GM10266 (cell line): ENCODE measurements at regions not wholly inside any gene's neighbourhood (a gene's known extent, or its start where the extent isn't known, plus 50 kb on each side); places are given as distances from the start of the nearest gene placed in this dataset.

ENCODE experiments used
- DNase-seq: peaks from one replicate; pipeline ENCODE4 v3.0.0; 2012; ENCODE audit errors: extremely low spot score
- TF ChIP-seq, protein P1 (sequence below): IDR thresholded peaks from 2 replicates; pipeline ENCODE4 v1.5.1; 2012; ENCODE audit warnings: mild to moderate bottlenecking, low read depth; ENCODE audit not compliant: control insufficient read depth, insufficient read depth; ENCODE audit errors: missing control alignments

DNA sequence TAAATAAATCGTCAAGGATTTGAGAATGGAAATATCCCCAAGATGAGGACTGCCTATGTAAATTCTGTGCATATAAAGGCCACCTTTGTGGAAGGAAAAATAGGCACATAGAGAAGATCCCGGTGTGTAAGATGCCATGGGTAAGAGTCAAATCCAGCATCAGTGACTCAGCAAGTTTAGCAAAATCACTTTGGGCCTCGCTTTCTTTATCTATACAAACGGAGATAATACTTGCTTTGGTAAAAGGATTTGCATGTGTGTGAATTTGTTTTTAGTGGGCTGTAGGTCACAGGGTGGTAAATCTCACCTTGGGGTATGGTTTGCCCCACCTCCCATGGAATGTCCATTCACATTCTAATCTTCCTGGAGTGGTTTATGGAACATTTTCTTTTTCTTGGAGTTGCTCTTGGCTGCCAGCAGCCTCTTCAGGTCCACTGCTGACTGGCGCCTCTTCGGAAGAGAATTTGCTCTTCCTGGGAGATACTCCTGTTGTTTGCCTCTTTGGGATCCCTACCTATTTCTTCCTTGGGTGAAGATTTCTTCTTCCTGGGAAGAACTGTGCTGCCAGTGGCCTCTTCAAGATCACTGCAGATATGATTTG is 587.6 kb downstream of the CDH11 start:
- TF ChIP-seq, protein P1, sequence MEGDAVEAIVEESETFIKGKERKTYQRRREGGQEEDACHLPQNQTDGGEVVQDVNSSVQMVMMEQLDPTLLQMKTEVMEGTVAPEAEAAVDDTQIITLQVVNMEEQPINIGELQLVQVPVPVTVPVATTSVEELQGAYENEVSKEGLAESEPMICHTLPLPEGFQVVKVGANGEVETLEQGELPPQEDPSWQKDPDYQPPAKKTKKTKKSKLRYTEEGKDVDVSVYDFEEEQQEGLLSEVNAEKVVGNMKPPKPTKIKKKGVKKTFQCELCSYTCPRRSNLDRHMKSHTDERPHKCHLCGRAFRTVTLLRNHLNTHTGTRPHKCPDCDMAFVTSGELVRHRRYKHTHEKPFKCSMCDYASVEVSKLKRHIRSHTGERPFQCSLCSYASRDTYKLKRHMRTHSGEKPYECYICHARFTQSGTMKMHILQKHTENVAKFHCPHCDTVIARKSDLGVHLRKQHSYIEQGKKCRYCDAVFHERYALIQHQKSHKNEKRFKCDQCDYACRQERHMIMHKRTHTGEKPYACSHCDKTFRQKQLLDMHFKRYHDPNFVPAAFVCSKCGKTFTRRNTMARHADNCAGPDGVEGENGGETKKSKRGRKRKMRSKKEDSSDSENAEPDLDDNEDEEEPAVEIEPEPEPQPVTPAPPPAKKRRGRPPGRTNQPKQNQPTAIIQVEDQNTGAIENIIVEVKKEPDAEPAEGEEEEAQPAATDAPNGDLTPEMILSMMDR: no peak
- no peak for DNase-seq

DNA sequence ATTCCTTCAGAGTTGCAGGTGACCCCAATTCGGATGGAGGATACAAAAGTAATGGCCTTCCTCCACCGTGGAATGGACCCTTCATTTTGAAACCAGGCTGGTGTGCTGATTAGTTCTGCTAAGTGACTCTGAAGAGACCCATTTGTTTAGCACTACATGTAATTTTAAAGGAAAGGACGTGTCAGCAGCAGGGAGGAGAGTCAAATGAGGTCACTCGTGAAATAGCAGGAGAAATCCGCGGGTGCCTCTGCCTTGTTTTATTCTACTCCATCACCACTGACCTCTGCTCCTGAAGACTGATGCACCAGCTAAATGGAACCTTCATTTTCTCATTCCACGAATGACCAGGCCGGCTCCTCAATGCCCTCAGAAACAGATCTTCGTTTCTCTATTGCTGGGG is 589.2 kb downstream of the CDH11 start:
- TF ChIP-seq, protein P1: no peak
- DNase-seq: no peak

DNA sequence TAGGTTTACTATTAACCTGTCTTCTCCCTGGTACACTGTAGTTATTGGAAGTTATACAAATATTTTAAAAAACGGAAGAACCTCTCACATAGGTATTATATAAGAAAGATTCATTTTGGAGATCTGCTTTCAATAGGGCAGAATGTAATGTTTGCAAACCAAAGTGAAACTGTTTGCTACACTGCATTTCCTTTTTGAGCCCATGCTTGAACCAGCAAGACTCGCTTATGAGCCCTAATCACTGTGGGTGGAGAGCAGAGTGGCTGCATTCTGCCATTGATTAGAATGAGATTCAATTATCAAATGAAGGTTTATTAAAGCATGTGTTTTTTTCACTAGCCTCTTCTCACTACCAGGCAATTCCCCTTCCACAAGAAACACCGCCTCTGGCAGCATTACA is 589.7 kb downstream of the CDH11 start:
- TF ChIP-seq, protein P1: no peak
- no peak for DNase-seq

DNA sequence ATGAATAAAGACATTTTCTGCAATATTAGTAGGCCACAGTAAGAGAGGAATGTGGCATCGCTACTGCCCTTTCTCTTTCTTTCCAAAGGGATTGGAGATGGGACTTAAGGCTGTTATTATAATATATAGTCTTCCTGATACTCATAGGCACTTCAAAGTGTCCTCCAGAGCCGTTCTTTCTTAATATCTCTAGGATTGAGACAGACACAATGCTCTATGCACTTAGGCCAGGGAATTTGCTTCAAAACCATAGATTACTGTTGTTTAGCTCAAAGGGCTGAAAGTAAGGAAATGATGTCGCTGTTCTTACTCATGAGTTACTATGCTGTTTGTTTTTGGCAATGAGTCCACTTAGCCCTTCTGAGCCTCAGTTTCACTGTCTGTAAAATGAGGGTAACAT is 590.5 kb downstream of the CDH11 start:
- TF ChIP-seq, protein P1: no peak
- no peak for DNase-seq

DNA sequence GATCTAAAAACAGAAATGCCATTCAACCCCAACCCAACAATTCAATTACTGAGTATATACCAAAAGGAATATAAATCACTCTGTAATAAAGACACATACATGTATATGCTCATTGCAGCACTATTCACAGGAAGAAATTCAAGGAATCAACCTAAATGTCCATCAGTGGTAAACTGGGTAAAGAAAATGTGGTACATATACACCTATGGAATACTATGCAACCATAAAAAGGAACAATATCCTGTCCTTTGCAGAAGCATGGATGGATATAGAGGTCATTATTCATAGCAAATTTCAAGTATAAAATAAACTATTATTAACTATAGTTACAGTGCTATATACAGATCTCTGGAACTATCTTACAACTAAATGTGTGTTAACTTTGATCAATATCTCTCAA is 599.3 kb downstream of the CDH11 start:
- TF ChIP-seq, protein P1: no peak
- no peak for DNase-seq

DNA sequence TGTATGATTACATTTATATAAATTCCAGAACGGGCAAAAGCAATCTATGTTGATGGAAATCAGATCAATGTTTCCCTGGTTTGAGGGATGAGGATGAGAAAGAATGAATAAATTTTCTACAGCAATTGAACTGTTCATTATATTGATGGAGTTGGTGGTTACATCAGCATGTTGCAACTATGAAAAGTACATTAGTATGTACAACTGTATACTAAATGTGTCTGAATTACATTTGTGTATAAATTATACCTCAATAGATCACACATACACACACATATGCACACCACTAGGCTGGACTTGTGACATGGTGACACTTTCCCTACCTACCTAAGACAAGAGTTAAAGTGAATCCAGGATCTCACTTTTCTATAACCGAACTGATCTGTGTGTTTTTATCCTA is 608.0 kb downstream of the CDH11 start:
- no peak for DNase-seq
- TF ChIP-seq, protein P1: no peak

DNA sequence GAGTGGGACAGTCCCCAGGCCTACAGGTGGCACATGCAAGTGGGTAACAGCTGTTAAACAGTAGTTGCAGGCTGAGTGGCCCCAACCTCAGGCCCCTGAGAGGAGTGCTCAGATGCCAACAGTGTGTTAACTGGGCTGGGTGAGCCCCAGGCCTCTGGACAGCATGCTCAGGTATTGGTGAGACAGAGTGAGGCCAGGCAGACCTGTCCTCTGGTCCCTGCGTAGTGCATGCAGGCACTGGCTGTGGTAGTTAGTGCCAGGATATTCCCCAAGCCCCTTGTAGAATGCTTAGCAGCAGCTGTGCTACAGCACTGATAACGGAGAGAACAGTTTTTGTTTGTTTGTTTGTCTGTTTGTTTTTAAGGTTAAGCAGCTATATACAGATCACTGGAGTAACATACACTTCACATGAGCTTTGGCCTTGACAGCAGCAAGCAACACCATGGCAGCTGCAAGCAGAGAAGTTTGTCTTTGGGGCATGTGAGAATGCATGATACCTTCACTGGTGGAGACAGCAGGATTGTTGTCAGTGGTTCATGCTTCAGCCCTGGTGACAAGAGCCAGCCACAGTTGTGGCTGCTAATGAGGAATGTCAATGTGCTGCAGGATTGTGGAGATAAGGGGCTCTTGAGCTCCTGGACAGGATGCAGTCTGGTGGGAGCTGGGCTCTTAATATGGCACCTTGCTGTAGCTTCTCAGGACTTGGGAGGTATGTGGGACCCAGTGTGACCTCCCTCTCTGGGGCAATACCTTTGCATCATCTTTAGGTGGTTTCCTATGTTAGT is 614.4 kb downstream of the CDH11 start:
- no peak for DNase-seq
- TF ChIP-seq, protein P1: no peak
